HUES6 (cell line): ENCODE measurements at regions not wholly inside any gene's neighbourhood (a gene's known extent, or its start where the extent isn't known, plus 50 kb on each side); places are given as distances from the start of the nearest gene placed in this dataset.

Source experiments
- H3K27ac ChIP-seq: 2 replicates; pipeline ENCODE4 v1.7.0; 2013; ENCODE audit warnings: low read depth, mild to moderate bottlenecking, low read length, inconsistent platforms
- H3K27me3 ChIP-seq: 2 replicates; pipeline ENCODE4 v1.6.1; 2013; ENCODE audit warnings: low read length; ENCODE audit not compliant: control insufficient read depth, insufficient read depth
- H3K36me3 ChIP-seq: 2 replicates; pipeline ENCODE4 v1.6.1; 2013; ENCODE audit warnings: low read length; ENCODE audit not compliant: control insufficient read depth, insufficient read depth
- H3K4me1 ChIP-seq: 2 replicates; pipeline ENCODE4 v1.6.1; 2013; ENCODE audit warnings: low read length; ENCODE audit not compliant: control insufficient read depth, insufficient read depth
- H3K4me3 ChIP-seq: 2 replicates; pipeline ENCODE4 v1.5.1; 2013; ENCODE audit warnings: low read depth, low read length
- H3K9ac ChIP-seq: one replicate; pipeline ENCODE4 v1.6.1; 2013; ENCODE audit warnings: mild to moderate bottlenecking, low read length
- H3K9me3 ChIP-seq: 2 replicates; pipeline ENCODE4 v1.6.1; 2013; ENCODE audit warnings: low read depth, low read length; ENCODE audit not compliant: control insufficient read depth, insufficient read depth

GRCh38 chr5:175261526-175261925 lies 182.5 kb downstream of the DRD1 start:
- Histone ChIP-seq H3K4me3 (no peak overlapping the region), H3K9me3 (peaks cover 5% of the 10 kb centered on the region; the same call in 1 of the 2 replicates), H3K36me3 (no peaks in the 10 kb centered on the region), H3K27me3 (no peaks in the 10 kb centered on the region), H3K27ac (no peak overlapping the region), H3K4me1 (no peaks in the 10 kb centered on the region), H3K9ac (no peak overlapping the region)

GRCh38 chr5:175261037-175261436 lies 182.9 kb downstream of the DRD1 start:
- no peaks in the 10 kb centered on the region for H3K4me1 ChIP-seq
- H3K4me3 ChIP-seq = no peak overlapping the region
- no peak overlapping the region for H3K9ac ChIP-seq
- no peak overlapping the region for H3K27ac ChIP-seq
- H3K27me3 ChIP-seq = no peaks in the 10 kb centered on the region
- H3K36me3 ChIP-seq = no peaks in the 10 kb centered on the region
- H3K9me3 ChIP-seq = peaks cover 5% of the 10 kb centered on the region; the same call in 1 of the 2 replicates

- no peaks in the 10 kb centered on the region for H3K4me1 ChIP-seq
- H3K4me3 ChIP-seq = no peak overlapping the region
- no peaks in the 10 kb centered on the region for H3K27me3 ChIP-seq
- H3K36me3 ChIP-seq = no peaks in the 10 kb centered on the region
- no peak overlapping the region for H3K9ac ChIP-seq
- no peak overlapping the region for H3K27ac ChIP-seq
- H3K9me3 ChIP-seq = 0 out of 2 replicates have a peak, but pooled peaks cover 2% of the 10 kb centered on the region
These were observed 186.2 kb downstream of the DRD1 start for GRCh38 chr5:175257847-175258194.

- H3K4me1 ChIP-seq = no peaks in the 10 kb centered on the region
- no peak overlapping the region for H3K9ac ChIP-seq
- H3K36me3 ChIP-seq = no peaks in the 10 kb centered on the region
- H3K27me3 ChIP-seq = no peaks in the 10 kb centered on the region
- H3K9me3 ChIP-seq = no peaks in the 10 kb centered on the region
- no peak overlapping the region for H3K27ac ChIP-seq
- H3K4me3 ChIP-seq = no peak overlapping the region
These were observed 186.7 kb downstream of the DRD1 start for GRCh38 chr5:175257128-175257846.

- Histone ChIP-seq H3K36me3 (no peaks in the 10 kb centered on the region), H3K4me1 (no peaks in the 10 kb centered on the region), H3K9me3 (no peaks in the 10 kb centered on the region), H3K27me3 (peaks cover 4% of the 10 kb centered on the region; the same call in 1 of the 2 replicates), H3K27ac (no peak overlapping the region), H3K4me3 (no peak overlapping the region), H3K9ac (no peak overlapping the region)
These were observed 189.8 kb downstream of the DRD1 start for GRCh38 chr5:175254155-175254554.

GRCh38 chr5:175253597-175253996 lies 190.4 kb downstream of the DRD1 start:
- no peaks in the 10 kb centered on the region for H3K9me3 ChIP-seq
- peaks cover 4% of the 10 kb centered on the region; the same call in 1 of the 2 replicates for H3K27me3 ChIP-seq
- H3K4me1 ChIP-seq = no peaks in the 10 kb centered on the region
- H3K36me3 ChIP-seq = no peaks in the 10 kb centered on the region
- H3K9ac ChIP-seq = no peak overlapping the region
- H3K4me3 ChIP-seq = no peak overlapping the region
- no peak overlapping the region for H3K27ac ChIP-seq

GRCh38 chr5:175252234-175252805 lies 191.7 kb downstream of the DRD1 start:
- Histone ChIP-seq H3K9me3 (no peaks in the 10 kb centered on the region), H3K27me3 (peaks cover 4% of the 10 kb centered on the region; the same call in 1 of the 2 replicates), H3K4me1 (no peaks in the 10 kb centered on the region), H3K27ac (no peak overlapping the region), H3K9ac (no peak overlapping the region), H3K4me3 (no peak overlapping the region), H3K36me3 (no peaks in the 10 kb centered on the region)

- H3K36me3 ChIP-seq = no peaks in the 10 kb centered on the region
- no peaks in the 10 kb centered on the region; the same call in 1 of the 2 replicates for H3K4me1 ChIP-seq
- H3K27ac ChIP-seq = no peak overlapping the region
- peaks cover 4% of the 10 kb centered on the region; the same call in 1 of the 2 replicates for H3K27me3 ChIP-seq
- H3K9ac ChIP-seq = no peak overlapping the region
- H3K4me3 ChIP-seq = no peak overlapping the region
- no peaks in the 10 kb centered on the region for H3K9me3 ChIP-seq
These were observed 193.6 kb downstream of the DRD1 start for GRCh38 chr5:175250426-175250825.

GRCh38 chr5:175248416-175248905 lies 195.5 kb downstream of the DRD1 start:
- Histone ChIP-seq H3K4me3 (no peak overlapping the region), H3K27me3 (peaks cover 4% of the 10 kb centered on the region; the same call in 1 of the 2 replicates), H3K9me3 (no peaks in the 10 kb centered on the region), H3K27ac (no peak overlapping the region), H3K36me3 (no peaks in the 10 kb centered on the region), H3K4me1 (no peaks in the 10 kb centered on the region; the same call in 1 of the 2 replicates), H3K9ac (no peak overlapping the region)

GRCh38 chr5:175246889-175247520 lies 197.0 kb downstream of the DRD1 start:
- Histone ChIP-seq H3K4me1 (no peaks in the 10 kb centered on the region; the same call in 1 of the 2 replicates), H3K27me3 (peaks cover 4% of the 10 kb centered on the region; the same call in 1 of the 2 replicates), H3K27ac (no peak overlapping the region), H3K9ac (no peak overlapping the region), H3K9me3 (no peaks in the 10 kb centered on the region), H3K36me3 (no peaks in the 10 kb centered on the region), H3K4me3 (no peak overlapping the region)
